ENCODE measurements at regions not wholly inside any gene's neighbourhood (a gene's known extent, or its start where the extent isn't known, plus 50 kb on each side); places are given as distances from the start of the nearest gene placed in this dataset.

- Mint-ChIP-seq H3K27me3 (ENCODE audit: low read depth) (peaks cover 2% of the 10 kb centered on the region; the same call in 1 of the 2 replicates), H3K27ac (no peak overlapping the region), H3K4me3 (no peak overlapping the region), H3K36me3 (no peaks in the 10 kb centered on the region), H3K9me3 (no peaks in the 10 kb centered on the region), H3K4me1 (no peaks in the 10 kb centered on the region)
- ChIA-PET CTCF (no interaction called here), POLR2A (no interaction called here)
- DNase-seq (ENCODE audit: low spot score): no peak
- TF ChIP-seq, protein P1, sequence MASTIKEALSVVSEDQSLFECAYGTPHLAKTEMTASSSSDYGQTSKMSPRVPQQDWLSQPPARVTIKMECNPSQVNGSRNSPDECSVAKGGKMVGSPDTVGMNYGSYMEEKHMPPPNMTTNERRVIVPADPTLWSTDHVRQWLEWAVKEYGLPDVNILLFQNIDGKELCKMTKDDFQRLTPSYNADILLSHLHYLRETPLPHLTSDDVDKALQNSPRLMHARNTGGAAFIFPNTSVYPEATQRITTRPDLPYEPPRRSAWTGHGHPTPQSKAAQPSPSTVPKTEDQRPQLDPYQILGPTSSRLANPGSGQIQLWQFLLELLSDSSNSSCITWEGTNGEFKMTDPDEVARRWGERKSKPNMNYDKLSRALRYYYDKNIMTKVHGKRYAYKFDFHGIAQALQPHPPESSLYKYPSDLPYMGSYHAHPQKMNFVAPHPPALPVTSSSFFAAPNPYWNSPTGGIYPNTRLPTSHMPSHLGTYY (CRISPR knock-in tag; IDR thresholded peaks at IDR 0.05): no peak
- TF ChIP-seq ZNF532 (CRISPR knock-in tag; IDR thresholded peaks at IDR 0.05; ENCODE audit: borderline replicate concordance): no peak
- no peak for ATAC-seq
Observed at GRCh38 chr1:55951291-55951690, 628.1 kb downstream of the PLPP3 start.

DNA sequence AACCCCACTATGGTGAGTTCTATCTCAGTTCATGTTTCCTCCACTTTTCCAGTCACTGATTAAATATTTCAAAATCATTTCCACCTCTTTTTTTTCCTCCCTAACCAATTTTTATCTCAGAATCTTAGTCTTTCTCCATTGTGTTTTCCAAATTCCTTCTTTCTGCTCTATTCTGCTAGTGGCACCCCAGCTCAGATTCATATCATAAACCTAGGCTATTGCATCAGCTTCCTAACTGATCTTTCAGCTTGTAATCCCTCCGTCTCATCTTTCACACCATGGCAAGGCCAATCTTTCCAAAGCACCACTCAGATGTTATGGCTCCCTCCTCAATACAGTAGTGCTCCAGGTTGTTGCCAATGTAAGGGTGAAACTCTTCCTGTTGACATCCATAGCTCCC, 631.9 kb downstream of the PLPP3 start:
- no peaks in the 10 kb centered on the region for H3K4me1 Mint-ChIP-seq
- H3K36me3 Mint-ChIP-seq: no peaks in the 10 kb centered on the region
- ChIA-PET POLR2A (no interaction called here), CTCF (no interaction called here)
- DNase-seq (ENCODE audit: low spot score) (no peak), ATAC-seq (no peak)
- TF ChIP-seq ZNF423 (CRISPR knock-in tag; IDR thresholded peaks at IDR 0.05) (no peak), GABPB1 (CRISPR knock-in tag; IDR thresholded peaks at IDR 0.05) (0 out of 2 replicates have a peak, but pooled peaks have one; percentile 25)
- H3K27ac Mint-ChIP-seq: no peak overlapping the region
- no peak overlapping the region for H3K4me3 Mint-ChIP-seq
- H3K27me3 Mint-ChIP-seq (ENCODE audit: low read depth): peaks cover 2% of the 10 kb centered on the region; the same call in 1 of the 2 replicates
- no peaks in the 10 kb centered on the region for H3K9me3 Mint-ChIP-seq

- POLR2A ChIA-PET: no interaction called here
- Mint-ChIP-seq H3K4me1 (no peaks in the 10 kb centered on the region), H3K27ac (no peak overlapping the region), H3K27me3 (ENCODE audit: low read depth) (peaks cover 2% of the 10 kb centered on the region; the same call in 1 of the 2 replicates), H3K4me3 (no peak overlapping the region), H3K36me3 (no peaks in the 10 kb centered on the region), H3K9me3 (no peaks in the 10 kb centered on the region)
- CTCF ChIA-PET: no interaction called here
- TF ChIP-seq SP1 (CRISPR knock-in tag; conservative IDR thresholded peaks at IDR 0.05): no peak
- TF ChIP-seq, protein P2, sequence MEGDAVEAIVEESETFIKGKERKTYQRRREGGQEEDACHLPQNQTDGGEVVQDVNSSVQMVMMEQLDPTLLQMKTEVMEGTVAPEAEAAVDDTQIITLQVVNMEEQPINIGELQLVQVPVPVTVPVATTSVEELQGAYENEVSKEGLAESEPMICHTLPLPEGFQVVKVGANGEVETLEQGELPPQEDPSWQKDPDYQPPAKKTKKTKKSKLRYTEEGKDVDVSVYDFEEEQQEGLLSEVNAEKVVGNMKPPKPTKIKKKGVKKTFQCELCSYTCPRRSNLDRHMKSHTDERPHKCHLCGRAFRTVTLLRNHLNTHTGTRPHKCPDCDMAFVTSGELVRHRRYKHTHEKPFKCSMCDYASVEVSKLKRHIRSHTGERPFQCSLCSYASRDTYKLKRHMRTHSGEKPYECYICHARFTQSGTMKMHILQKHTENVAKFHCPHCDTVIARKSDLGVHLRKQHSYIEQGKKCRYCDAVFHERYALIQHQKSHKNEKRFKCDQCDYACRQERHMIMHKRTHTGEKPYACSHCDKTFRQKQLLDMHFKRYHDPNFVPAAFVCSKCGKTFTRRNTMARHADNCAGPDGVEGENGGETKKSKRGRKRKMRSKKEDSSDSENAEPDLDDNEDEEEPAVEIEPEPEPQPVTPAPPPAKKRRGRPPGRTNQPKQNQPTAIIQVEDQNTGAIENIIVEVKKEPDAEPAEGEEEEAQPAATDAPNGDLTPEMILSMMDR (IDR thresholded peaks at IDR 0.05): no peak
- TF ChIP-seq ZNF396 (CRISPR knock-in tag; IDR thresholded peaks at IDR 0.05; ENCODE audit: borderline replicate concordance): no peak
- TF ChIP-seq, protein P3, sequence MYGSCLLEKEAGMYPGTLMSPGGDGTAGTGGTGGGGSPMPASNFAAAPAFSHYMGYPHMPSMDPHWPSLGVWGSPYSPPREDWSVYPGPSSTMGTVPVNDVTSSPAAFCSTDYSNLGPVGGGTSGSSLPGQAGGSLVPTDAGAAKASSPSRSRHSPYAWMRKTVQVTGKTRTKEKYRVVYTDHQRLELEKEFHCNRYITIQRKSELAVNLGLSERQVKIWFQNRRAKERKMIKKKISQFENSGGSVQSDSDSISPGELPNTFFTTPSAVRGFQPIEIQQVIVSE (CRISPR knock-in tag; IDR thresholded peaks at IDR 0.05; ENCODE audit: borderline replicate concordance): no peak
- TF ChIP-seq TEAD4 (CRISPR knock-in tag; IDR thresholded peaks at IDR 0.05): no peak
- no peak for TF ChIP-seq OVOL2 (CRISPR knock-in tag; IDR thresholded peaks at IDR 0.05; ENCODE audit: borderline replicate concordance)
- no peak for ATAC-seq
- DNase-seq (ENCODE audit: low spot score): no peak
Observed at GRCh38 chr1:55943721-55944435, 635.5 kb downstream of the PLPP3 start.

GRCh38 chr1:55943012-55943411, 636.4 kb downstream of the PLPP3 start:
- no peak for ATAC-seq
- no peak overlapping the region for H3K27ac Mint-ChIP-seq
- H3K9me3 Mint-ChIP-seq: no peaks in the 10 kb centered on the region
- CTCF ChIA-PET: no interaction called here
- peaks cover 2% of the 10 kb centered on the region; the same call in 1 of the 2 replicates for H3K27me3 Mint-ChIP-seq (ENCODE audit: low read depth)
- POLR2A ChIA-PET: no interaction called here
- H3K4me3 Mint-ChIP-seq: no peak overlapping the region
- no peaks in the 10 kb centered on the region for H3K4me1 Mint-ChIP-seq
- H3K36me3 Mint-ChIP-seq: no peaks in the 10 kb centered on the region
- DNase-seq (ENCODE audit: low spot score): no peak
- TF ChIP-seq KAT7 (CRISPR knock-in tag; IDR thresholded peaks at IDR 0.05; ENCODE audit: borderline replicate concordance) (no peak), ZNF532 (CRISPR knock-in tag; IDR thresholded peaks at IDR 0.05; ENCODE audit: borderline replicate concordance) (no peak), NR1H2 (CRISPR knock-in tag; IDR thresholded peaks at IDR 0.05) (no peak), TEAD4 (CRISPR knock-in tag; IDR thresholded peaks at IDR 0.05) (no peak), TCF7 (CRISPR knock-in tag; IDR thresholded peaks at IDR 0.05; ENCODE audit: low read depth) (no peak)
